ENCODE measurements at regions not wholly inside any gene's neighbourhood (a gene's known extent, or its start where the extent isn't known, plus 50 kb on each side); places are given as distances from the start of the nearest gene placed in this dataset.
A peak's percentile ranks its signal among the peaks of the same experiment; 100 is the strongest.
"Not testable (repeated sequence)": the region's sequence is repeated elsewhere in the genome, so short reads cannot be mapped to it uniquely, and the experiment has no call there.

GRCh38 chr16:11411059-11411550 is 65.8 kb downstream of the RMI2 start:
- Mint-ChIP-seq H3K27ac (no peak overlapping the region), H3K4me1 (peaks cover 13 to 16% of the 10 kb centered on the region in 2 donors), H3K9me3 (no peaks in the 10 kb centered on the region), H3K27me3 (no peaks in the 10 kb centered on the region), H3K4me3 (no peak overlapping the region), H3K36me3 (peaks cover 0 to 3% of the 10 kb centered on the region in 2 donors)
- DNase-seq, result no peak
- ATAC-seq (replicated peaks), result no peak

DNA sequence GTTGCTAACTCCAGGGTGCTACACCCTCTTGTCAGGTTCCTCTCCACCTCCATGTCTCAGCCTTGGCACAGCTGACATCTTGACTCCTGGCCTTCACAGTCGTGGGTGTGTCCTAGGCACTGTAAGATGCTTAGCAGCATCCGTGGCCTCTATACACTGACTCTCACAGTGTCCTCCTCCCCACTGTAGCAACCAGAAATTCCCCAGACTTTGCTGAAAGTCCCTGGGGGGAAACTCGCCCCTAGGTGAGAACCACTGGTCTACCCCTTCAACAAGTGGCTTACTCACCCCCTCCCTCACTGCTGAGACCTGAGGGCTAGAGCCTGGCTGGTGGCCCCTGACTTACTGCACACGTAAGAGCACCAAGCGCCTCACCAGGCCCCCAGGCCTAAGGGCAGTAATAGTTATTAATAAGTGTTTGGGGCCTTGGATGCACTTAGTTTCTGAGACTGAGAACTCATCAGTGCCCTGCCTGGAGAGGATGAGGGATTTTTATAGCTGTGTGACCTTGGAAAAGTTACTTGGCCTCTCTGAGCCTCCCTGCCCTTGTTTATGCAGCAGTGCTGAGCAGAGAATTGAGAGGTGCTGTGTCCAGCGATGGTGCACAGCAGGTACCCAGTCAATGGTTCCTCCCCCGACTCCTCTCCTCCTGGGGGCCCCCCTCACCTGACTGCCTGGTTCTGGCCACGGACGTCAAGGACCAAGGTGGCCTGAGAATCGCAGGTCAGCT is 67.1 kb downstream of the RMI2 start:
- no peaks in the 10 kb centered on the region for H3K27me3 Mint-ChIP-seq
- H3K9me3 Mint-ChIP-seq, result no peaks in the 10 kb centered on the region
- H3K27ac Mint-ChIP-seq, result no peak overlapping the region
- H3K36me3 Mint-ChIP-seq, result peaks cover 0 to under 1% of the 10 kb centered on the region in 2 donors
- ATAC-seq (replicated peaks), result peak; percentile 48 to 54
- no peak overlapping the region for H3K4me3 Mint-ChIP-seq
- no peak for DNase-seq
- peaks cover 10 to 14% of the 10 kb centered on the region in 2 donors for H3K4me1 Mint-ChIP-seq

- peaks cover 7 to 13% of the 10 kb centered on the region in 2 donors for H3K4me1 Mint-ChIP-seq
- H3K27ac Mint-ChIP-seq, result no peak overlapping the region
- no peaks in the 10 kb centered on the region for H3K36me3 Mint-ChIP-seq
- ATAC-seq (replicated peaks) (no peak), DNase-seq (no peak)
- no peaks in the 10 kb centered on the region for H3K27me3 Mint-ChIP-seq
- H3K4me3 Mint-ChIP-seq, result no peak overlapping the region
- H3K9me3 Mint-ChIP-seq, result no peaks in the 10 kb centered on the region
Measured at GRCh38 chr16:11412965-11413887, 68.0 kb downstream of the RMI2 start.

DNA sequence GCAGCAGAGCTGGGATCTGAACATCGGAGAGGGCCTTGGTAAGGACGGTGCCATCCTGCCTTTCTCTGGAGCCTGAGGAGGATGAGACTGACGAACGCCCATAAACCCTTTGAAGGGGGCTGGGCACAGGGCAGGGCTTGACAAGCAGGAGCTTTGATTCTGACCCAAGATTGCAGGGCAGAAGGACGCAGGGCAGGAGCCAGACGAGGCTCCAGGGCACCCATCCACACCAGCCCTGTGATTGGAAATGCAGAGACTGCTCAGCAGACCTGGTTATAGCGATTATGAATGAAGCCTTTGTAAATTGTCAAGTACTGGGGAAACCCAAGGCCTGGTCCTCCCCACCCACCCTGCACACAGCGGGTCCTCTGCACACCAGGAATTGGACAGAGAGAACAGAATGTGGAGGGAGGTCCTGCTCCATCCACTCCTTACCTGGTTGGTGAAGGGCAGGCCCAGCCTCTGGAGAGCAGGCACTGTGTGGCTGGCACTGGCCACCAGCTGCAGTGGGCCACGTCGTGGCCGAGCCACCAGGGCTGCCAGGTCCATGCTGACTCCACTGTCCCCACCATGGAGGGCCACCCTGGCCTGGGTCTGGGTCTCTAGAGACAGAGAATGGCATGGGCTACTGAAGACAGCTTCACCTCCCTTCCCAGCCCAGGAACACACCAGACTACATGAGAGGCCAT is 68.8 kb downstream of the RMI2 start:
- ATAC-seq (replicated peaks) (no peak), DNase-seq (no peak)
- Mint-ChIP-seq H3K4me3 (no peak overlapping the region), H3K27ac (no peak overlapping the region), H3K36me3 (no peaks in the 10 kb centered on the region), H3K9me3 (no peaks in the 10 kb centered on the region), H3K27me3 (no peaks in the 10 kb centered on the region), H3K4me1 (peaks cover 7 to 13% of the 10 kb centered on the region in 2 donors)

- peaks cover 7 to 13% of the 10 kb centered on the region in 2 donors for H3K4me1 Mint-ChIP-seq
- H3K27me3 Mint-ChIP-seq, result no peaks in the 10 kb centered on the region
- ATAC-seq (replicated peaks) (no peak), DNase-seq (no peak)
- H3K4me3 Mint-ChIP-seq, result no peak overlapping the region
- H3K9me3 Mint-ChIP-seq, result no peaks in the 10 kb centered on the region
- no peak overlapping the region for H3K27ac Mint-ChIP-seq
- H3K36me3 Mint-ChIP-seq, result no peaks in the 10 kb centered on the region
Measured at GRCh38 chr16:11414815-11415775, 69.8 kb downstream of the RMI2 start.

DNA sequence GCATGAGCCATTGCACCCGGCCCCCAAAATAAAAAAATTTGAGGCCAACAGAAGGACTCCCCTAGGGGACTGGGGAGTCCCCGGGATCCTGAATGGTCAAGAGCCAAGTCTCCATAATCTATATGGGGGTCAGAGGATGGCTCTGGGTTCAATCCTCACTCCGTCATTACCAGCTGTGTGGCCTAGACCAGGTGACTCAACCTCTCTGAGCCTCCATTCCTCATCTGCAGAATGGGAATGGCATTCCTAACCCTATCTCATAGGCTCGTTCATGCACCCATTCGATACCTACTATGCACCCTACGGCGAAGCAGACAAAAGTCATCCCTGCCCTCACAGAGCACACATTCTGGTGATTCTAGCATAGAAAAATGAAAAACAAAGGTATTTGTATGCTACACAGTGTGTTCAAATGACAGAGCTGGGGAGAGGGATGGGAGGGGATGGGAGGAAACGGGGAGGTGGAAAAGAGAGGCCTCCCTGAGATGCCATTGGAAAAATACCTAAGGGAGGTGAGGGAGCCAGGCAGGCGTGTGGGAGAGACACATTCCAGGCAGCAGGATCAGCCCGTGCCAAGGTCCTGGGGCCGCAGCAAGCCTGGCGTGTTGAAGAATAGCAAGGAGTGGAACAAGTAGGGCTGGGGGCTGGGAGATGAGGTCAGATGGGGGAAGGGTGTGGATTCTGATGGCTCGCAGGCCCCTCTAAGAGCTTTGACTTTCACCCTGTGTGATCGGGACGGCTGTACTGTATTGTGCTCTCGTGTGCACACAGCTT is 71.2 kb downstream of the RMI2 start:
- no peaks in the 10 kb centered on the region for H3K36me3 Mint-ChIP-seq
- no peak for ATAC-seq (replicated peaks)
- DNase-seq, result no peak
- H3K4me3 Mint-ChIP-seq, result no peak overlapping the region
- no peak overlapping the region for H3K27ac Mint-ChIP-seq
- H3K4me1 Mint-ChIP-seq, result peaks cover 7 to 13% of the 10 kb centered on the region in 2 donors
- H3K9me3 Mint-ChIP-seq, result no peaks in the 10 kb centered on the region
- no peaks in the 10 kb centered on the region for H3K27me3 Mint-ChIP-seq

DNA sequence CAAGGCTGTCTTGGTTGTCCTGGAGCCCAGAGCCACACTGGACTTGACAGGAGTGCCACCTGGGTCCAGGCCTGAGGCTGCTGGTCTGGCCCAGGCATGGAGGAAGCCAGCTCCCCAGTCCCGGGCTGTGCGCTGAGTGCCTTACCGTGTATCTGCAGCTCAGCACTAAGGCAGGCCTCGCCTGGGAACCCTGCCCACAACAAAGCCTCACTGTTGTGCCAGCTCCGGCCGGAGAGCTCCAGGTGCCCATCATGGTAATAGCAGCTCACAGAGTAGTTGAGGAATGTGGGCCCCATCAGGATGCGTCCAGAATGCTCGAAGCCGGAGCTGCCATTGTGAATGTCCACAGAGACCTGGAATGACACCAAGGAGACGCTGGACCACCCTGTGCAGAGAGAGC is 72.2 kb downstream of the RMI2 start:
- H3K27me3 Mint-ChIP-seq, result no peaks in the 10 kb centered on the region
- no peak overlapping the region for H3K27ac Mint-ChIP-seq
- no peak for DNase-seq
- no peaks in the 10 kb centered on the region for H3K9me3 Mint-ChIP-seq
- no peak overlapping the region for H3K4me3 Mint-ChIP-seq
- ATAC-seq (replicated peaks), result no peak
- H3K36me3 Mint-ChIP-seq, result no peaks in the 10 kb centered on the region
- peaks cover 6% of the 10 kb centered on the region in 2 donors for H3K4me1 Mint-ChIP-seq

DNA sequence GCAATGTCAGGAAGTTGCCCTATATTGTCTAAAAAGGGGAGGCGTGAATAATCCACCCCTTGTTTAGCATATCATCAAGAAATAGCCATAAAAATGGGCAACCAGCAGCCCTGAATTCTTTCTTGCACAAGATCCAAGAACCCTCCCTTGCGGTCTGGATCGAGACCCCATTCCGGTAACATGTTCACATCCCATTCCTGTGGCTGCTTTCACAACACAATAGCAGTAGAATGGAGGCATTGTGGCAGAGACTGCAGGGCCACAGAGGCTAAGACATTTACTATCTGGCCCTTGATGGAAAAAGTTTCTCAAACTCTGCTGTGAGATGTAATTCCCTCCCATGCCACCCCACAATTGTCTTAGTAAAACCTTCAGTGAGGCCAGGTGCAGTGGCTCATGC is 73.2 kb downstream of the RMI2 start:
- Mint-ChIP-seq H3K27ac (no peak overlapping the region), H3K9me3 (no peaks in the 10 kb centered on the region), H3K4me3 (no peak overlapping the region), H3K4me1 (peaks cover 15 to 16% of the 10 kb centered on the region in 2 donors), H3K36me3 (no peaks in the 10 kb centered on the region), H3K27me3 (no peaks in the 10 kb centered on the region)
- ATAC-seq (replicated peaks), result no peak
- DNase-seq, result no peak

DNA sequence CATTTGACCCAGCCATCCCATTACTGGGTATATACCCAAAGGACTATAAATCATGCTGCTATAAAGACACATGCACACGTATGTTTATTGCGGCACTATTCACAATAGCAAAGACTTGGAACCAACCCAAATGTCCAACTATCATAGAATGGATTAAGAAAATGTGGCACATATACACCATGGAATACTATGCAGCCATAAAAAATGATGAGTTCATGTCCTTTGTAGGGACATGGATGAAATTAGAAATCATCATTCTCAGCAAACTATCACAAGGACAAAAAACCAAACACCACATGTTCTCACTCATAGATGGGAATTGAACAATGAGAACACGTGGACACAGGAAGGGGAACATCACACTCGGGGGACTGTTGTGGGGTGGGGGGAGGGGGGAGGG is 74.8 kb downstream of the RMI2 start:
- not testable (repeated sequence) for H3K27me3 Mint-ChIP-seq; H3K27ac Mint-ChIP-seq; H3K4me3 Mint-ChIP-seq; H3K9me3 Mint-ChIP-seq; H3K36me3 Mint-ChIP-seq; DNase-seq; ATAC-seq (replicated peaks)
- peaks cover 19 to 24% of the 10 kb centered on the region in 2 donors for H3K4me1 Mint-ChIP-seq

- no peaks in the 10 kb centered on the region for H3K9me3 Mint-ChIP-seq
- ATAC-seq (replicated peaks) (no peak), DNase-seq (no peak)
- no peak overlapping the region for H3K4me3 Mint-ChIP-seq
- H3K27ac Mint-ChIP-seq, result no peak overlapping the region
- no peaks in the 10 kb centered on the region for H3K27me3 Mint-ChIP-seq
- peaks cover 16 to 24% of the 10 kb centered on the region in 2 donors for H3K4me1 Mint-ChIP-seq
- no peaks in the 10 kb centered on the region for H3K36me3 Mint-ChIP-seq
Measured at GRCh38 chr16:11420895-11421294, 75.6 kb downstream of the RMI2 start.

DNA sequence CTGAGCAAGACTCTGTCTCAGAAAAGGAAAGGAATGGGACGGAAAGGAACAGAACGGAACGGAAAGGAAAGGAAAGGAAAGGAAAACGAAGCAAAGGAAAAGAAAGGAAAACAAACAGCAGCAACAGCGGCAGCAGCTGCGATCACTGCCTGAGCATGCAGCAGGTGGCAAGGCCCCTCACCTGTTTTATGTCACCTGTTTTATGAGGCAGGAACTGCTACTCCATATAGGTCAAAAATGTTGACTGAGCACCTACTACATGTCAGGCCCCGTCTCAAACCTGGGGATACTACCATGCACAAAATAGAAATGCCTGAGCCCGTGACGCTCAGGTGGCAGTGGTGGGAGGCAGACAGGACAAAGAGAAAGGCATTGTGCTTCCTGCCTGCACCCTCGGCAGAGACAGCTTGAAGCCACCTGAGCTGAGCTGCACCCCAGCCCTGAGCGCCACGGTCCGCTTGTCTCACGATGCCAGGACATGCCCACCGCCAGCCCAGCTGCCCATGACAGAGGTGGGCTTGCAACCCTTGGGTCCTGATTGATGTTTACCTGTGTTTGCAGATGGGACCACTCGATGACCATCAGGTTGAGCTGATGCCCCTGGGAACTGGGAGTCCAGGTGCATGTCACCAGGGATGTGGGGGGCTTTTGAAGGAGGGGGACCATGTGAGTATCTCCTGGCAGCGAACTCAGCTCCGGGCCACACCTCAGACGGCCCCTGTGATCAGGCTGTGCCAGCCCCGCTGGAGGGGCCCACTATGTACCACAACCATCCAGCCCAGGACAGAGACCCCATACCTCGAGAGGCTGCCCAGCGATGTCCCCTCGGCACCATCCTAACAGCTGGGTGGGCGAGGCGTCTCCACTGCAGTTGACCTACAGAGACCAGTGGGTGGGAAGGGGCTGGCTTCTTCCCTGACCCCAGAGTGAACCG is 77.4 kb downstream of the RMI2 start:
- ATAC-seq (replicated peaks) (no peak), DNase-seq (no peak)
- no peaks in the 10 kb centered on the region for H3K36me3 Mint-ChIP-seq

More for the DNA sequence above, 77.4 kb downstream of the RMI2 start:
- Mint-ChIP-seq H3K27ac (no peak overlapping the region), H3K4me3 (no peak overlapping the region), H3K27me3 (no peaks in the 10 kb centered on the region), H3K9me3 (no peaks in the 10 kb centered on the region), H3K4me1 (peaks cover 16 to 24% of the 10 kb centered on the region in 2 donors)
